Endodermal cell (in vitro differentiated cells): ENCODE measurements at regions not wholly inside any gene's neighbourhood (a gene's known extent, or its start where the extent isn't known, plus 50 kb on each side); places are given as distances from the start of the nearest gene placed in this dataset.

Source experiments
- DNase-seq: peaks from one replicate; pipeline ENCODE4 v3.0.0-alpha.2; 2017
- H3K27ac ChIP-seq: 2 replicates; pipeline ENCODE4 v1.5.1; 2013; ENCODE audit warnings: mild to moderate bottlenecking, low read depth, low read length, moderate library complexity
- H3K27me3 ChIP-seq: 2 replicates; pipeline ENCODE4 v1.6.1; 2013; ENCODE audit warnings: mild to moderate bottlenecking, low read length, moderate library complexity; ENCODE audit not compliant: insufficient read depth, control insufficient read depth, poor library complexity, severe bottlenecking
- H3K36me3 ChIP-seq: 2 replicates; pipeline ENCODE4 v1.7.0; 2013; ENCODE audit warnings: mild to moderate bottlenecking, low read length, moderate library complexity; ENCODE audit not compliant: control insufficient read depth, insufficient read depth
- H3K4me1 ChIP-seq: one replicate; pipeline ENCODE4 v1.7.0; 2013; ENCODE audit warnings: low read length; ENCODE audit not compliant: control insufficient read depth, insufficient read depth
- H3K4me3 ChIP-seq: 2 replicates; pipeline ENCODE4 v1.5.1; 2013; ENCODE audit warnings: mild to moderate bottlenecking, low read length, moderate library complexity
- H3K9ac ChIP-seq: 2 replicates; pipeline ENCODE4 v1.6.1; 2013; ENCODE audit warnings: mild to moderate bottlenecking, low read length, moderate library complexity; ENCODE audit not compliant: poor library complexity, severe bottlenecking; ENCODE audit errors: extremely low read depth
- H3K9me3 ChIP-seq: 2 replicates; pipeline ENCODE4 v1.6.1; 2013; ENCODE audit warnings: mild to moderate bottlenecking, low read length, moderate library complexity; ENCODE audit not compliant: control insufficient read depth
- H3K27ac Mint-ChIP-seq: 2 replicates; pipeline ENCODE4 v1.8.0; 2020; ENCODE audit warnings: mixed read lengths
- H3K27me3 Mint-ChIP-seq: 2 replicates; pipeline ENCODE4 v1.8.0; 2021; ENCODE audit warnings: mild to moderate bottlenecking, mixed read lengths; ENCODE audit not compliant: insufficient read depth
- H3K36me3 Mint-ChIP-seq: 2 replicates; pipeline ENCODE4 v1.8.0; 2020; ENCODE audit warnings: low read depth, mixed read lengths
- H3K4me1 Mint-ChIP-seq: 2 replicates; pipeline ENCODE4 v1.8.0; 2020; ENCODE audit warnings: mixed read lengths
- H3K4me3 Mint-ChIP-seq: 2 replicates; pipeline ENCODE4 v1.8.0; 2020; ENCODE audit warnings: mild to moderate bottlenecking, moderate library complexity, mixed read lengths
- H3K9me3 Mint-ChIP-seq: 2 replicates; pipeline ENCODE4 v1.8.0; 2020; ENCODE audit warnings: mild to moderate bottlenecking, mixed read lengths
- WGBS, 2 experiments: methylation state at CpG; one replicate each; pipeline versions ENCODE4 v1.1.5 to v1.1.7; 2013; ENCODE audit warnings: missing lambda C conversion rate in 2 of 2, mixed read lengths in 1 of 2; ENCODE audit not compliant: insufficient coverage in 1 of 2, insufficient read length in 1 of 2; 5-methylcytosine and 5-hydroxymethylcytosine counted together
- TF ChIP-seq, protein P1 (sequence below): fragments of 200-600 bp; sonication (generic); conservative IDR thresholded peaks from 2 replicates; pipeline ENCODE4 v1.5.0; 2021; ENCODE audit warnings: antibody characterized with exemption, mild to moderate bottlenecking

- Histone ChIP-seq H3K4me1 (no peaks in the 10 kb centered on the region), H3K9me3 (peaks cover 7% of the 10 kb centered on the region), H3K27me3 (no peaks in the 10 kb centered on the region), H3K9ac (no peak overlapping the region), H3K27ac (no peak overlapping the region), H3K4me3 (no peak overlapping the region), H3K36me3 (no peaks in the 10 kb centered on the region)
- TF ChIP-seq, protein P1, sequence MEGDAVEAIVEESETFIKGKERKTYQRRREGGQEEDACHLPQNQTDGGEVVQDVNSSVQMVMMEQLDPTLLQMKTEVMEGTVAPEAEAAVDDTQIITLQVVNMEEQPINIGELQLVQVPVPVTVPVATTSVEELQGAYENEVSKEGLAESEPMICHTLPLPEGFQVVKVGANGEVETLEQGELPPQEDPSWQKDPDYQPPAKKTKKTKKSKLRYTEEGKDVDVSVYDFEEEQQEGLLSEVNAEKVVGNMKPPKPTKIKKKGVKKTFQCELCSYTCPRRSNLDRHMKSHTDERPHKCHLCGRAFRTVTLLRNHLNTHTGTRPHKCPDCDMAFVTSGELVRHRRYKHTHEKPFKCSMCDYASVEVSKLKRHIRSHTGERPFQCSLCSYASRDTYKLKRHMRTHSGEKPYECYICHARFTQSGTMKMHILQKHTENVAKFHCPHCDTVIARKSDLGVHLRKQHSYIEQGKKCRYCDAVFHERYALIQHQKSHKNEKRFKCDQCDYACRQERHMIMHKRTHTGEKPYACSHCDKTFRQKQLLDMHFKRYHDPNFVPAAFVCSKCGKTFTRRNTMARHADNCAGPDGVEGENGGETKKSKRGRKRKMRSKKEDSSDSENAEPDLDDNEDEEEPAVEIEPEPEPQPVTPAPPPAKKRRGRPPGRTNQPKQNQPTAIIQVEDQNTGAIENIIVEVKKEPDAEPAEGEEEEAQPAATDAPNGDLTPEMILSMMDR = no peak
- Mint-ChIP-seq H3K4me3 (no peak overlapping the region), H3K27me3 (no peaks in the 10 kb centered on the region), H3K9me3 (peaks cover 14% of the 10 kb centered on the region), H3K36me3 (no peaks in the 10 kb centered on the region), H3K27ac (no peak overlapping the region), H3K4me1 (no peaks in the 10 kb centered on the region)
- 96% methylated on average over 1 of the region's 1 CpG; no CpG with 5 or more reads in 1 of the 2 experiments for WGBS, 2 experiments
- DNase-seq = no peak
Observed at GRCh38 chr2:157106950-157107349, 150.6 kb upstream of the GALNT5 start.

- DNase-seq = no peak
- Mint-ChIP-seq H3K27me3 (no peaks in the 10 kb centered on the region), H3K4me3 (no peak overlapping the region), H3K4me1 (no peaks in the 10 kb centered on the region), H3K36me3 (no peaks in the 10 kb centered on the region), H3K27ac (no peak overlapping the region), H3K9me3 (peaks cover 17% of the 10 kb centered on the region)
- Histone ChIP-seq H3K36me3 (no peaks in the 10 kb centered on the region), H3K4me3 (no peak overlapping the region), H3K4me1 (no peaks in the 10 kb centered on the region), H3K27ac (no peak overlapping the region), H3K9me3 (peaks cover 7% of the 10 kb centered on the region), H3K9ac (no peak overlapping the region), H3K27me3 (no peaks in the 10 kb centered on the region)
- TF ChIP-seq, protein P1 = no peak
- WGBS, 2 experiments = 86% methylated on average over 1 of the region's 1 CpG; no CpG with 5 or more reads in 1 of the 2 experiments
Observed at GRCh38 chr2:157107460-157107859, 150.0 kb upstream of the GALNT5 start.

GRCh38 chr2:157107877-157108276 is 149.6 kb upstream of the GALNT5 start:
- Mint-ChIP-seq H3K4me3 (no peak overlapping the region), H3K27ac (no peak overlapping the region), H3K36me3 (no peaks in the 10 kb centered on the region), H3K27me3 (no peaks in the 10 kb centered on the region), H3K9me3 (peaks cover 19% of the 10 kb centered on the region), H3K4me1 (no peaks in the 10 kb centered on the region)
- Histone ChIP-seq H3K27me3 (no peaks in the 10 kb centered on the region), H3K4me3 (no peak overlapping the region), H3K9me3 (peaks cover 7% of the 10 kb centered on the region), H3K9ac (no peak overlapping the region), H3K36me3 (no peaks in the 10 kb centered on the region), H3K27ac (no peak overlapping the region), H3K4me1 (no peaks in the 10 kb centered on the region)
- DNase-seq = no peak
- TF ChIP-seq, protein P1 = no peak
- 88 to 100% methylated on average over 2 of the region's 2 CpGs for WGBS, 2 experiments
